ENCODE measurements at regions not wholly inside any gene's neighbourhood (a gene's known extent, or its start where the extent isn't known, plus 50 kb on each side); places are given as distances from the start of the nearest gene placed in this dataset.

DNA sequence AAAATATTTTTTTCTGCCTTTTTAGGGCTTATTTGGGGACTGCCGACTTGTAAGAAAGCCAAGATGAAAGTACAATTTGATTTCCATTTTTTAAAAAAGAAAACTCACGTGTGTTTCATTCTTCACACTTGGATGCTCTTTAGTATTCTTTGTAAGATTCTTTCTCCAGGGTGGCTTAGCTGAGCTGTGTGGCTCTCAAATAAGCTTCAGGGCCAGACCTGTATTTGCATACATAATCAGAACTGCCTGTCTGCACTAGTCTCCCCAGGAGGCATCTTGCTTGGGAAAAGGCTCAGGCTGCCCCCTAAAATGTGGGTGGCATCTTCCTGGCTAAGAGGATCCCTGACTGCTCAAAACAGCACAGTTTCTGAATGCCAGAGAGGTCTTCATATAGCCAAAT, 498.4 kb downstream of the MID1IP1 start:
- CTCF ChIA-PET = no interaction called here
- H3K27me3 ChIP-seq (ENCODE audit: control insufficient read depth, insufficient read depth, low read length) = no peaks in the 10 kb centered on the region
- no peak overlapping the region for H3K4me3 ChIP-seq (ENCODE audit: low read depth, low read length)
- TF ChIP-seq, protein P1, sequence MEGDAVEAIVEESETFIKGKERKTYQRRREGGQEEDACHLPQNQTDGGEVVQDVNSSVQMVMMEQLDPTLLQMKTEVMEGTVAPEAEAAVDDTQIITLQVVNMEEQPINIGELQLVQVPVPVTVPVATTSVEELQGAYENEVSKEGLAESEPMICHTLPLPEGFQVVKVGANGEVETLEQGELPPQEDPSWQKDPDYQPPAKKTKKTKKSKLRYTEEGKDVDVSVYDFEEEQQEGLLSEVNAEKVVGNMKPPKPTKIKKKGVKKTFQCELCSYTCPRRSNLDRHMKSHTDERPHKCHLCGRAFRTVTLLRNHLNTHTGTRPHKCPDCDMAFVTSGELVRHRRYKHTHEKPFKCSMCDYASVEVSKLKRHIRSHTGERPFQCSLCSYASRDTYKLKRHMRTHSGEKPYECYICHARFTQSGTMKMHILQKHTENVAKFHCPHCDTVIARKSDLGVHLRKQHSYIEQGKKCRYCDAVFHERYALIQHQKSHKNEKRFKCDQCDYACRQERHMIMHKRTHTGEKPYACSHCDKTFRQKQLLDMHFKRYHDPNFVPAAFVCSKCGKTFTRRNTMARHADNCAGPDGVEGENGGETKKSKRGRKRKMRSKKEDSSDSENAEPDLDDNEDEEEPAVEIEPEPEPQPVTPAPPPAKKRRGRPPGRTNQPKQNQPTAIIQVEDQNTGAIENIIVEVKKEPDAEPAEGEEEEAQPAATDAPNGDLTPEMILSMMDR (IDR thresholded peaks at IDR 0.05; ENCODE audit: insufficient read depth, low read depth, low read length) = no peak
- POLR2A ChIA-PET = no interaction called here
- H3K36me3 ChIP-seq (ENCODE audit: control insufficient read depth, insufficient read depth, low read length) = no peaks in the 10 kb centered on the region
- no peak for DNase-seq (ENCODE audit: low read depth)

DNA sequence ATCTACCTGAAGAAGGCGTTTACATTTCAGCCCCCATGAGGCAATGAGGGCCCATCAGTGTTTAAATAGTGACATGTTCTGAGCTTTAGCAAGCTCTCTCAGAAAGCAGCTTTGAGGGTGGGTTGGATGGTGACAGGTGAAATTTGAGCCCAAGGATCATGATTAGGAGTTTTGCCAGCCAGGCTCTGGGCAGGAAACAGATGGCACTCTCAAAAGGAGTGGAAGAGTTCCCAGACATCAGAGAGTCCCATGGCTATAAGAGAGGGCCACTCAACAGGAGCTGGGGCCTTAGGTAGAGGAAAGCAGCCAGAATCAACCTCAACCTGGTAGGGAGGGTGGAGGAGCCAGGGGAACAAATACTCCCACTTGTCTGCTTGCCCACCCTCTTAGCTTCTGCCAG, 499.8 kb downstream of the MID1IP1 start:
- ChIA-PET POLR2A (no interaction called here), CTCF (no interaction called here)
- Histone ChIP-seq H3K36me3 (ENCODE audit: control insufficient read depth, insufficient read depth, low read length) (no peaks in the 10 kb centered on the region), H3K4me3 (ENCODE audit: low read depth, low read length) (no peak overlapping the region), H3K27me3 (ENCODE audit: control insufficient read depth, insufficient read depth, low read length) (no peaks in the 10 kb centered on the region)
- TF ChIP-seq, protein P1 (IDR thresholded peaks at IDR 0.05; ENCODE audit: insufficient read depth, low read depth, low read length) = no peak
- no peak for DNase-seq (ENCODE audit: low read depth)

DNA sequence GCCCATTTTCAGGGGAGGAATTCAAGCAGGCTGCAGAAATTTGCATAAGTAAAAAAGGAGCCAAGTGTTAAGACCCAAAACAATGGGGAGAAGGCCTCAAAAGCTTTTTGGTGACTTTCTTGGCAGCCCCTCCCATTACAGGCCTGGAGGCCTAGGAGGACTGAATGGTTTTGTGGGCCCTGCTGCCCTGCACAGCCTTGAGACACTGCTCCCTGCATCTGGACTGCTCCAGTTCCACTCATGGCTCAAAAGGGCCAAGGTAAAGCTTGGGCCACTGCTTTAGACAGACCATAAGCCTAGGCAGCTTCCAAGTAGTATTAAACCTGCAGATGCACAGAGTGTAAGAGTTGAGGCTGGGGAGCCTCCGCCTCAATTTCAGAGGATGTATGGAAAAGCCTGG, 501.6 kb downstream of the MID1IP1 start:
- CTCF ChIA-PET = no interaction called here
- Histone ChIP-seq H3K4me3 (ENCODE audit: low read depth, low read length) (no peak overlapping the region), H3K36me3 (ENCODE audit: control insufficient read depth, insufficient read depth, low read length) (no peaks in the 10 kb centered on the region), H3K27me3 (ENCODE audit: control insufficient read depth, insufficient read depth, low read length) (no peaks in the 10 kb centered on the region)
- DNase-seq (ENCODE audit: low read depth) = no peak
- POLR2A ChIA-PET = no interaction called here
- TF ChIP-seq, protein P1 (IDR thresholded peaks at IDR 0.05; ENCODE audit: insufficient read depth, low read depth, low read length) = no peak

DNA sequence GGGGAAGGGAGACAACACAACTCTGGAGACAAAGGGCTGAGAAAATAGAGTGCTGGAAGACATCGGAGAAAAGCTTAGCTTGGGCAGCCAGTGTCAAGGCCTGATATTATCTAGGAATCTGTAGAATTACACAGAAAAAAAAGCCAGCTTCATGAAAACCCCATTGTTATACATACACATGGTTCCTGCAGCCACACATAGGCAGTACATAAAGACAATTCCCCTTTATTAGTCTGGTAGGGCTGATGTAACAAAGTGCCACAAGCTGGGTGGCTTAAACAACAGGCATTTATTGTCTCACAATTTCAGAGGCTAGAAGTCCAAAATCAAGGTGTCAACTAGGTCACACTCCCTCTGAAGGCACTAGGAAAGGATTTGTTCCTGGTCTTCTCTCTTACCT, 503.5 kb downstream of the MID1IP1 start:
- TF ChIP-seq, protein P1 (IDR thresholded peaks at IDR 0.05; ENCODE audit: insufficient read depth, low read depth, low read length) = no peak
- POLR2A ChIA-PET = no interaction called here
- Histone ChIP-seq H3K4me3 (ENCODE audit: low read depth, low read length) (no peak overlapping the region), H3K27me3 (ENCODE audit: control insufficient read depth, insufficient read depth, low read length) (no peaks in the 10 kb centered on the region), H3K36me3 (ENCODE audit: control insufficient read depth, insufficient read depth, low read length) (no peaks in the 10 kb centered on the region)
- DNase-seq (ENCODE audit: low read depth) = no peak
- CTCF ChIA-PET = no interaction called here

DNA sequence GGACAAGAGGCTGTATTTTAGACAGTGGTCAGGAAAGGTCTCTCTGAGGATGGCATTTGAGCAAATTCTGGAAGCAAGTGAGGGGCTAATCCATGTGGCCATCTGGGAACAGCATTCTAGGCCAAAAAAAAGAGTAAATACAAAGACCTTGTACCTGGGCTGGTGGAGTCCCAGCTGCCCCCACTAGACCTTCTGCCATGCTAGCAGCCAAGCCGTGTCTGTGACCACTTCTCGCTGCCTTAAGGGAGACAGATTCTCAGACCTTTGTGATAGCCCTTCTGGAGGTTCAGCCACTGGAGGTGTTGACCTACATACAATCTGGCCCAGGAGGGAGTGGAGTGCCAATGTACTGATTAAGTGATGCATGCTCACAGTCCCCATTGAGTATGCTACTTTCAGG, 506.2 kb downstream of the MID1IP1 start:
- CTCF ChIA-PET = no interaction called here
- H3K27me3 ChIP-seq (ENCODE audit: control insufficient read depth, insufficient read depth, low read length) = no peaks in the 10 kb centered on the region

More for the DNA sequence above, 506.2 kb downstream of the MID1IP1 start:
- TF ChIP-seq, protein P1 (IDR thresholded peaks at IDR 0.05; ENCODE audit: insufficient read depth, low read depth, low read length) = no peak
- no peak overlapping the region for H3K4me3 ChIP-seq (ENCODE audit: low read depth, low read length)
- POLR2A ChIA-PET = no interaction called here
- H3K36me3 ChIP-seq (ENCODE audit: control insufficient read depth, insufficient read depth, low read length) = no peaks in the 10 kb centered on the region
- DNase-seq (ENCODE audit: low read depth) = no peak

Data from BJ (cell line).